ENCODE measurements at regions not wholly inside any gene's neighbourhood (a gene's known extent, or its start where the extent isn't known, plus 50 kb on each side); places are given as distances from the start of the nearest gene placed in this dataset.
A peak's percentile ranks its signal among the peaks of the same experiment; 100 is the strongest.

DNA sequence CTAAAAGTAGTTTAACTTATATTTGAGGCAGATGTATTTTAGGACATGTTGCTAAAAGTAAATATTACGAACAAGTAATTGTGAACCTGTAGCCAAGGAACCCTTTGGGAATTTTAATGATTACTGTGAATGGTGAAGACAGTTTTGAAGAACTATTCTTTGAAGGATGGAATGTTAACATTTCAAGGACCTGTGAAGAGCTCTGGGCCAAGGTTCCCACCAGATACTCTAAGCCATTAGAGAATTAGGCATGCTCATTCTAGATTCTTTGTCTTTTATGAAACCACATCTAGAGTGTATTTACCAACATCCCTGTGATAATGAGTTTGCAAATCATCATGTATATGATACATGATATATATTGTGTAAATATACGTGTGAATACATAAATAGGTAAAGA, 99.8 kb downstream of the SEPTIN7 start:
- Histone ChIP-seq H3K4me3 (ENCODE audit: low read length) (no peak overlapping the region), H4K20me1 (ENCODE audit: control insufficient read depth, insufficient read depth, low read depth, low read length) (no peaks in the 10 kb centered on the region), H3K9me2 (replicated peaks; ENCODE audit: control insufficient read depth, low read length) (no peaks in the 10 kb centered on the region), H3K4me1 (ENCODE audit: control insufficient read depth, low read length) (no peaks in the 10 kb centered on the region), H3K36me3 (ENCODE audit: control insufficient read depth, low read length) (peaks cover 79% of the 10 kb centered on the region), H3K27me3 (ENCODE audit: control insufficient read depth, low read length) (no peaks in the 10 kb centered on the region), H3K79me2 (ENCODE audit: control insufficient read depth, low read length) (no peaks in the 10 kb centered on the region), H3K9me3 (ENCODE audit: control insufficient read depth, insufficient read depth, low read length) (no peaks in the 10 kb centered on the region), H3K4me2 (ENCODE audit: low read length) (no peak overlapping the region), H3K27ac (ENCODE audit: low read depth, low read length) (no peak overlapping the region), H3F3A (ENCODE audit: control insufficient read depth, insufficient read depth) (peaks cover 33% of the 10 kb centered on the region)
- no peak for TF ChIP-seq EZH2phosphoT487 (IDR thresholded peaks at IDR 0.05; ENCODE audit: borderline replicate concordance, low read length)
- TF ChIP-seq, protein P1, sequence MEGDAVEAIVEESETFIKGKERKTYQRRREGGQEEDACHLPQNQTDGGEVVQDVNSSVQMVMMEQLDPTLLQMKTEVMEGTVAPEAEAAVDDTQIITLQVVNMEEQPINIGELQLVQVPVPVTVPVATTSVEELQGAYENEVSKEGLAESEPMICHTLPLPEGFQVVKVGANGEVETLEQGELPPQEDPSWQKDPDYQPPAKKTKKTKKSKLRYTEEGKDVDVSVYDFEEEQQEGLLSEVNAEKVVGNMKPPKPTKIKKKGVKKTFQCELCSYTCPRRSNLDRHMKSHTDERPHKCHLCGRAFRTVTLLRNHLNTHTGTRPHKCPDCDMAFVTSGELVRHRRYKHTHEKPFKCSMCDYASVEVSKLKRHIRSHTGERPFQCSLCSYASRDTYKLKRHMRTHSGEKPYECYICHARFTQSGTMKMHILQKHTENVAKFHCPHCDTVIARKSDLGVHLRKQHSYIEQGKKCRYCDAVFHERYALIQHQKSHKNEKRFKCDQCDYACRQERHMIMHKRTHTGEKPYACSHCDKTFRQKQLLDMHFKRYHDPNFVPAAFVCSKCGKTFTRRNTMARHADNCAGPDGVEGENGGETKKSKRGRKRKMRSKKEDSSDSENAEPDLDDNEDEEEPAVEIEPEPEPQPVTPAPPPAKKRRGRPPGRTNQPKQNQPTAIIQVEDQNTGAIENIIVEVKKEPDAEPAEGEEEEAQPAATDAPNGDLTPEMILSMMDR (IDR thresholded peaks at IDR 0.05; ENCODE audit: low read depth, low read length, poor library complexity, severe bottlenecking) = no peak

DNA sequence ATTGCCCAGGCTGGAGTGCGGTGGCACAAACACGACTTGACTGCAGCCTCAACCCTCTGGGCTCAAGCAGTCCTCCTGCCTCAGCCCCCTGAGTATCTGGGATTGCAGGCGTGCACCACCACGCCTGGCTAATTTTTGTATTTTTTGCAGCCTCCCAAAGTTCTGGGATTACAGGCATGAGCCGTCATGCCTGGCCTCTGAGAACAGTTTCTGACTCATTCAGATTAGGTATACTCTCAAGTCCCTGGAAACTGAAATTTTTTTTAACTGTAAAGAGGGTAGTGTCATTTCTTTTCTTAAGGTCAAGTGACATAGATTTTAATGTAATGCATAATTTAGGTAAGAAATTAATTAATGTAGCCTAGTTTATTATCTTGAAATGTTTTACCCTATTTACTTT, 104.7 kb downstream of the SEPTIN7 start:
- Histone ChIP-seq H3K27me3 (ENCODE audit: control insufficient read depth, low read length) (no peaks in the 10 kb centered on the region), H3K27ac (ENCODE audit: low read depth, low read length) (no peak overlapping the region), H3K4me3 (ENCODE audit: low read length) (no peak overlapping the region), H3K4me2 (ENCODE audit: low read length) (no peak overlapping the region), H3K9me3 (ENCODE audit: control insufficient read depth, insufficient read depth, low read length) (no peaks in the 10 kb centered on the region), H3K36me3 (ENCODE audit: control insufficient read depth, low read length) (peaks cover 54% of the 10 kb centered on the region), H3F3A (ENCODE audit: control insufficient read depth, insufficient read depth) (peaks cover 37% of the 10 kb centered on the region), H3K79me2 (ENCODE audit: control insufficient read depth, low read length) (no peaks in the 10 kb centered on the region), H3K9me2 (replicated peaks; ENCODE audit: control insufficient read depth, low read length) (no peaks in the 10 kb centered on the region), H4K20me1 (ENCODE audit: control insufficient read depth, insufficient read depth, low read depth, low read length) (no peaks in the 10 kb centered on the region; the same call in 1 of the 2 replicates), H3K4me1 (ENCODE audit: control insufficient read depth, low read length) (peaks cover 3% of the 10 kb centered on the region)
- TF ChIP-seq EZH2phosphoT487 (IDR thresholded peaks at IDR 0.05; ENCODE audit: borderline replicate concordance, low read length) = no peak
- TF ChIP-seq, protein P1 (IDR thresholded peaks at IDR 0.05; ENCODE audit: low read depth, low read length, poor library complexity, severe bottlenecking) = no peak

DNA sequence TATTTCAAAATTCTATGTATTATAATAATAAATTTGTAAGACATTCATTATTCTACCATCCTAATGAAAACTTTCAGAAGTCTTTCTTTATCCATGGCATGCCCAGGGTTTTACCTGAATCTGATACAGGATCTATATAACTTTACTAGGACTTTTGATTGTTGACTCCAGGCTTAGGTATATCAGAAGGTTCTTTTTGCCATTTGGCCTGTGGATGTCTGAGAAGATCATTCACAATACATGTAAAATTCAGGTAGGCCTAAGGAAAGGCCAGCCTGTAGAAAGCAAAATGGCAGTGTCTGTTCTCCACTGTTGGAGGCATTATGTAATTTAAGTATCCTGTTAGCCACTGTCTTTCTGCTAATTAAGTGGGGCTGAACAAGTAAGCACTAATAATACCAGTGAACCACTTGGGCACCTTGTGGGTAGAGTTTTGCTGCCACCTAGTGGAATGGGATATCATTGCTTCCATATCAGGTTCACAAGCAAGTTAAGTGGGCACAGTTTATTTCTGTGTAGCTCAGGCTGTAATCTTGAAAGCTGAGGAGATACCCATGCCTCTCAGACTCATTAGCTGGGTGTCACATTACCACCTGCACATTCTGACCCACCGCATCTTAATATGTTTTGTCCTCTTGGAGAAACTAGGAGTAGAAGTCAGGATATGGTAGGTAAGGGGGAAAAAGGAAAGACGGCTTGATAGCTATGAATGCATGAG, 105.5 kb downstream of the SEPTIN7 start:
- no peaks in the 10 kb centered on the region for H3K27me3 ChIP-seq (ENCODE audit: control insufficient read depth, low read length)
- no peaks in the 10 kb centered on the region for H3K9me3 ChIP-seq (ENCODE audit: control insufficient read depth, insufficient read depth, low read length)
- H3K79me2 ChIP-seq (ENCODE audit: control insufficient read depth, low read length) = no peaks in the 10 kb centered on the region
- no peak overlapping the region for H3K4me2 ChIP-seq (ENCODE audit: low read length)
- H3K4me3 ChIP-seq (ENCODE audit: low read length) = no peak overlapping the region
- TF ChIP-seq, protein P1 (IDR thresholded peaks at IDR 0.05; ENCODE audit: low read depth, low read length, poor library complexity, severe bottlenecking) = peak; percentile 98
- TF ChIP-seq EZH2phosphoT487 (IDR thresholded peaks at IDR 0.05; ENCODE audit: borderline replicate concordance, low read length) = no peak
- peaks cover 3% of the 10 kb centered on the region for H3K4me1 ChIP-seq (ENCODE audit: control insufficient read depth, low read length)
- no peaks in the 10 kb centered on the region for H3K9me2 ChIP-seq (replicated peaks; ENCODE audit: control insufficient read depth, low read length)
- H3K27ac ChIP-seq (ENCODE audit: low read depth, low read length) = no peak overlapping the region
- no peaks in the 10 kb centered on the region; the same call in 1 of the 2 replicates for H4K20me1 ChIP-seq (ENCODE audit: control insufficient read depth, insufficient read depth, low read depth, low read length)
- peaks cover 33% of the 10 kb centered on the region for H3F3A ChIP-seq (ENCODE audit: control insufficient read depth, insufficient read depth)
- peaks cover 46% of the 10 kb centered on the region for H3K36me3 ChIP-seq (ENCODE audit: control insufficient read depth, low read length)

All from DOHH2 (cell line).